ENCODE measurements at regions not wholly inside any gene's neighbourhood (a gene's known extent, or its start where the extent isn't known, plus 50 kb on each side); places are given as distances from the start of the nearest gene placed in this dataset.

DNA sequence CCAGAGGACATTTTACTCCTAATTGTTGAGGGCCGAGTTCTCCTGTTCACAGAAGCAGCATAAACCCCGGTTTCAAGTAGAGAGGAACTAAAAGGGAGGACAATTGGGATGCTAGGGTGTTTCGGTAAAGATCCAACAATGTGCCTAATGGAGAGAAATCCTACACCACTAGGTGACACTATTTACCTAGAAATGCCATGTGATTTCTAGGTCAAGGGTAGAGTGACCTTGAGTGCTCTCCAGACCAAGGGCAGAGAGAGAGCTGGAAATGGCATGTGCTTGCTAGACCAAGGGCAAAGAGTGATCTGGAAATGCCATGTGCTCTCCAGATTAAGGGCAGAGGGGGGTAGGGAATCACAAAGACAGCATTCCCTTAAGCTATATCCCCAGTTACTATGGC lies 472.0 kb downstream of the DCDC2C start:
- TF ChIP-seq, protein P1, sequence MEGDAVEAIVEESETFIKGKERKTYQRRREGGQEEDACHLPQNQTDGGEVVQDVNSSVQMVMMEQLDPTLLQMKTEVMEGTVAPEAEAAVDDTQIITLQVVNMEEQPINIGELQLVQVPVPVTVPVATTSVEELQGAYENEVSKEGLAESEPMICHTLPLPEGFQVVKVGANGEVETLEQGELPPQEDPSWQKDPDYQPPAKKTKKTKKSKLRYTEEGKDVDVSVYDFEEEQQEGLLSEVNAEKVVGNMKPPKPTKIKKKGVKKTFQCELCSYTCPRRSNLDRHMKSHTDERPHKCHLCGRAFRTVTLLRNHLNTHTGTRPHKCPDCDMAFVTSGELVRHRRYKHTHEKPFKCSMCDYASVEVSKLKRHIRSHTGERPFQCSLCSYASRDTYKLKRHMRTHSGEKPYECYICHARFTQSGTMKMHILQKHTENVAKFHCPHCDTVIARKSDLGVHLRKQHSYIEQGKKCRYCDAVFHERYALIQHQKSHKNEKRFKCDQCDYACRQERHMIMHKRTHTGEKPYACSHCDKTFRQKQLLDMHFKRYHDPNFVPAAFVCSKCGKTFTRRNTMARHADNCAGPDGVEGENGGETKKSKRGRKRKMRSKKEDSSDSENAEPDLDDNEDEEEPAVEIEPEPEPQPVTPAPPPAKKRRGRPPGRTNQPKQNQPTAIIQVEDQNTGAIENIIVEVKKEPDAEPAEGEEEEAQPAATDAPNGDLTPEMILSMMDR (conservative IDR thresholded peaks at IDR 0.05; ENCODE audit: low read length): no peak
- no peak for TF ChIP-seq EZH2phosphoT487 (IDR thresholded peaks at IDR 0.05; ENCODE audit: borderline replicate concordance)
